ENCODE measurements at regions not wholly inside any gene's neighbourhood (a gene's known extent, or its start where the extent isn't known, plus 50 kb on each side); places are given as distances from the start of the nearest gene placed in this dataset.

GRCh38 chr16:61296305-61296704 is 739.9 kb downstream of the CDH8 start:
- Histone ChIP-seq H3K4me2 (no peak overlapping the region), H3K9me2 (no peaks in the 10 kb centered on the region), H3K9ac (no peak overlapping the region), H3F3A (replicated peaks; ENCODE audit: insufficient read depth) (no peaks in the 10 kb centered on the region), H4K20me1 (ENCODE audit: insufficient read depth) (no peaks in the 10 kb centered on the region), H3K36me3 (replicated peaks in 1 of 2; ENCODE audit: control insufficient read depth in 1 of 2, insufficient read depth in 2 of 2, low read length in 1 of 2) (no peaks in the 10 kb centered on the region), H3K27me3 (ENCODE audit: insufficient read depth) (no peaks in the 10 kb centered on the region), H2AFZ (ENCODE audit: low read depth) (no peak overlapping the region), H3K4me1 (ENCODE audit: control insufficient read depth in 1 of 2, insufficient read depth in 2 of 2, low read depth in 1 of 2, low read length in 1 of 2) (peaks cover 0 to 2% of the 10 kb centered on the region in 2 experiments; a peak in 1 of 4 replicates), H3K27ac (ENCODE audit: low read depth in 2 of 2, low read length in 1 of 2) (no peak overlapping the region), H3K79me2 (ENCODE audit: insufficient read depth) (no peaks in the 10 kb centered on the region), H3K4me3 (ENCODE audit: low read depth in 2 of 2, low read length in 1 of 2) (no peak overlapping the region), H3K9me3 (no peaks in the 10 kb centered on the region)
- WGBS (ENCODE audit: low lambda C conversion rate), result 32% methylated on average over 7 of the region's 7 CpGs
- ChIA-PET CTCF (interaction anchor here (0.7 kb wide), 1 partner anchor 14 kb away, joined by 3 read pairs; no protein-coding TSS in a partner anchor), POLR2A (no interaction called here)
- TF ChIP-seq MAX (IDR thresholded peaks at IDR 0.05; ENCODE audit: low read depth), result no peak
- TF ChIP-seq MXI1 (IDR thresholded peaks at IDR 0.05; ENCODE audit: low read depth, low read length), result no peak
- TF ChIP-seq IRF3 (IDR thresholded peaks at IDR 0.05; ENCODE audit: low read depth, low read length), result no peak
- no peak for TF ChIP-seq EP300 (IDR thresholded peaks at IDR 0.05; ENCODE audit: borderline replicate concordance in 1 of 2, low read depth in 1 of 2, low read length in 1 of 2)
- TF ChIP-seq RCOR1 (IDR thresholded peaks at IDR 0.05; ENCODE audit: low read length), result no peak
- no peak for TF ChIP-seq SMC3 (IDR thresholded peaks at IDR 0.05; ENCODE audit: low read depth, low read length)
- no peak for TF ChIP-seq ZBTB33 (IDR thresholded peaks at IDR 0.05; ENCODE audit: borderline replicate concordance, low read depth)
- TF ChIP-seq RXRA (IDR thresholded peaks at IDR 0.05; ENCODE audit: borderline replicate concordance, low read depth), result no peak
- no peak for TF ChIP-seq TCF12 (IDR thresholded peaks at IDR 0.05)
- no peak for DNase-seq

- Histone ChIP-seq H3K9me2 (no peaks in the 10 kb centered on the region), H3K9ac (no peak overlapping the region), H3K27ac (ENCODE audit: low read depth in 2 of 2, low read length in 1 of 2) (no peak overlapping the region), H3K4me3 (ENCODE audit: low read depth in 2 of 2, low read length in 1 of 2) (no peak overlapping the region), H3K27me3 (ENCODE audit: insufficient read depth) (no peaks in the 10 kb centered on the region), H3K79me2 (ENCODE audit: insufficient read depth) (no peaks in the 10 kb centered on the region), H3F3A (replicated peaks; ENCODE audit: insufficient read depth) (no peaks in the 10 kb centered on the region), H3K4me1 (ENCODE audit: control insufficient read depth in 1 of 2, insufficient read depth in 2 of 2, low read depth in 1 of 2, low read length in 1 of 2) (peaks cover 0 to 2% of the 10 kb centered on the region in 2 experiments; a peak in 2 of 4 replicates), H3K36me3 (replicated peaks in 1 of 2; ENCODE audit: control insufficient read depth in 1 of 2, insufficient read depth in 2 of 2, low read length in 1 of 2) (no peaks in the 10 kb centered on the region), H3K9me3 (no peaks in the 10 kb centered on the region), H4K20me1 (ENCODE audit: insufficient read depth) (no peaks in the 10 kb centered on the region), H2AFZ (ENCODE audit: low read depth) (no peak overlapping the region), H3K4me2 (no peak overlapping the region)
- no peak for DNase-seq
- TF ChIP-seq TAF1 (IDR thresholded peaks at IDR 0.05; ENCODE audit: borderline replicate concordance, low read depth, low read length) (no peak), SIN3A (IDR thresholded peaks at IDR 0.05; ENCODE audit: borderline replicate concordance, low read depth, low read length) (no peak), EP300 (IDR thresholded peaks at IDR 0.05; ENCODE audit: borderline replicate concordance in 1 of 2, low read depth in 1 of 2, low read length in 1 of 2) (no peak), USF1 (IDR thresholded peaks at IDR 0.05; ENCODE audit: borderline replicate concordance, low read depth) (no peak), TCF12 (IDR thresholded peaks at IDR 0.05) (no peak), PBX3 (IDR thresholded peaks at IDR 0.05) (no peak)
- ChIA-PET POLR2A (no interaction called here), CTCF (no interaction called here)
These were observed 740.9 kb downstream of the CDH8 start for GRCh38 chr16:61295311-61295710.

Measured in SK-N-SH (cell line).